IMR-90 (cell line): ENCODE measurements at regions not wholly inside any gene's neighbourhood (a gene's known extent, or its start where the extent isn't known, plus 50 kb on each side); places are given as distances from the start of the nearest gene placed in this dataset.

ENCODE experiments used
- ATAC-seq: fragments of 200-7000 bp; cut with Tn5 transposase; 2 replicates; pipeline ENCODE4 v1.9.1; 2020; ENCODE audit warnings: low read depth, mild to moderate bottlenecking, moderate library complexity
- BruUV-seq: library from RNA; stranded (reverse); fragments of 400-500 nt; replicated peaks from 2 replicates; lab custom pipeline; 2021; lab: Mats Ljungman, UMichigan
- CTCF ChIA-PET: fragments of 300-600 bp; formaldehyde crosslinking; extraction: SDS; loops from one replicate; lab custom pipeline; 2021; ENCODE audit warnings: antibody characterized with exemption; lab: Yijun Ruan, JAX
- POLR2A ChIA-PET: fragments of 300-600 bp; sonication (Branson Sonifier 250); formaldehyde crosslinking; loops from one replicate; lab custom pipeline; 2022; ENCODE audit warnings: antibody characterized with exemption; ENCODE audit not compliant: unreplicated experiment; lab: Charles Lee
- DNase-seq: peaks from one replicate; pipeline ENCODE4 v3.0.0; 2013
- H2AFZ ChIP-seq: replicated peaks from 2 replicates; pipeline ENCODE3; 2013; ENCODE audit warnings: low read length, mild to moderate bottlenecking; ENCODE audit not compliant: poor library complexity
- H2AK5ac ChIP-seq: 2 replicates; pipeline ENCODE4 v1.6.1; 2013; ENCODE audit warnings: low read depth, low read length, inconsistent platforms
- H2AK9ac ChIP-seq: replicated peaks from 2 replicates; pipeline ENCODE3; 2013; ENCODE audit warnings: mild to moderate bottlenecking, low read depth, low read length, moderate library complexity; ENCODE audit not compliant: poor library complexity
- H2BK120ac ChIP-seq: 2 replicates; pipeline ENCODE4 v1.6.1; 2013; ENCODE audit warnings: low read depth, low read length, inconsistent platforms
- H2BK15ac ChIP-seq: 3 replicates; pipeline ENCODE4 v1.6.1; 2013; ENCODE audit warnings: low read depth, low read length, inconsistent platforms
- H2BK20ac ChIP-seq: 2 replicates; pipeline ENCODE4 v1.6.1; 2013; ENCODE audit warnings: low read depth, mild to moderate bottlenecking, inconsistent platforms, low read length, moderate library complexity
- H2BK5ac ChIP-seq: 2 replicates; pipeline ENCODE4 v1.6.1; 2013; ENCODE audit warnings: mild to moderate bottlenecking, low read depth, low read length, inconsistent platforms; ENCODE audit not compliant: poor library complexity, severe bottlenecking
- H3K14ac ChIP-seq: replicated peaks from 2 replicates; pipeline ENCODE4 v1.6.1; 2013; ENCODE audit warnings: low read depth, low read length, inconsistent platforms
- H3K18ac ChIP-seq: 2 replicates; pipeline ENCODE4 v1.6.1; 2013; ENCODE audit warnings: low read depth, low read length, control low read depth
- H3K23ac ChIP-seq: 2 replicates; pipeline ENCODE4 v1.6.1; 2013; ENCODE audit warnings: low read depth, low read length, inconsistent platforms
- H3K27ac ChIP-seq: 2 replicates; pipeline ENCODE4 v1.5.1; 2013; ENCODE audit warnings: mild to moderate bottlenecking, control low read depth, low read length; ENCODE audit not compliant: insufficient read depth
- H3K27me3 ChIP-seq: 2 replicates; pipeline ENCODE4 v1.6.1; 2013; ENCODE audit warnings: low read length; ENCODE audit not compliant: control insufficient read depth, insufficient read depth
- H3K36me3 ChIP-seq: 2 replicates; pipeline ENCODE4 v1.6.1; 2013; ENCODE audit warnings: low read length, mixed read lengths; ENCODE audit not compliant: control insufficient read depth, insufficient read depth
- H3K4ac ChIP-seq: 2 replicates; pipeline ENCODE4 v1.6.1; 2013; ENCODE audit warnings: low read depth, low read length, inconsistent platforms
- H3K4me1 ChIP-seq: 2 replicates; pipeline ENCODE4 v1.6.1; 2013; ENCODE audit warnings: low read length, mixed read lengths; ENCODE audit not compliant: control insufficient read depth, insufficient read depth
- H3K4me2 ChIP-seq: 2 replicates; pipeline ENCODE4 v1.6.1; 2013; ENCODE audit warnings: low read depth, mild to moderate bottlenecking, control low read depth, low read length, moderate library complexity
- H3K4me3 ChIP-seq: 2 replicates; pipeline ENCODE4 v1.5.1; 2013; ENCODE audit warnings: low read depth, mild to moderate bottlenecking, control low read depth, low read length, moderate library complexity; ENCODE audit not compliant: insufficient read depth
- H3K56ac ChIP-seq: 2 replicates; pipeline ENCODE4 v1.6.1; 2013; ENCODE audit warnings: low read length, inconsistent platforms; ENCODE audit not compliant: insufficient read depth; ENCODE audit errors: extremely low read depth
- H3K79me1 ChIP-seq, 2 experiments: 2 replicates each; pipeline ENCODE4 v1.6.1; 2013; ENCODE audit warnings: low read length in 2 of 2, inconsistent platforms in 1 of 2, low read depth in 1 of 2
- H3K9ac ChIP-seq: 2 replicates; pipeline ENCODE4 v1.6.1; 2013; ENCODE audit warnings: low read depth, low read length, control low read depth
- H3K9me1 ChIP-seq: 2 replicates; pipeline ENCODE4 v1.6.1; 2013; ENCODE audit warnings: low read length, inconsistent platforms; ENCODE audit not compliant: insufficient read depth
- H3K9me3 ChIP-seq: 2 replicates; pipeline ENCODE4 v1.6.1; 2013; ENCODE audit warnings: low read length; ENCODE audit not compliant: control insufficient read depth, insufficient read depth
- H4K20me1 ChIP-seq: 2 replicates; pipeline ENCODE4 v1.6.1; 2013; ENCODE audit warnings: low read length, inconsistent platforms; ENCODE audit not compliant: insufficient read depth
- H4K5ac ChIP-seq: 2 replicates; pipeline ENCODE4 v1.6.1; 2013; ENCODE audit warnings: mild to moderate bottlenecking, low read depth, low read length, control low read depth
- H4K8ac ChIP-seq, 2 experiments: 2 replicates each; pipeline ENCODE4 v1.6.1; 2013; ENCODE audit warnings: low read depth in 2 of 2, low read length in 2 of 2, control low read depth in 1 of 2, inconsistent platforms in 1 of 2
- H4K91ac ChIP-seq: 2 replicates; pipeline ENCODE4 v1.6.1; 2013; ENCODE audit warnings: low read depth, low read length, inconsistent platforms; ENCODE audit not compliant: insufficient read depth
- BHLHE40 ChIP-seq: fragments of 150-350 bp; IDR thresholded peaks from 2 replicates; pipeline ENCODE4 v1.6.1; 2016; ENCODE audit warnings: mild to moderate bottlenecking, low read depth, low read length
- CTCF ChIP-seq: conservative IDR thresholded peaks from 2 replicates; pipeline ENCODE4 v1.5.1; 2012; ENCODE audit warnings: mild to moderate bottlenecking, low read depth, low read length, improper control_type of control experiment
- ELK1 ChIP-seq: fragments of 150-350 bp; IDR thresholded peaks from 2 replicates; pipeline ENCODE4 v1.6.1; 2016; ENCODE audit warnings: low read depth, mild to moderate bottlenecking, low read length, moderate library complexity, borderline replicate concordance
- FOS ChIP-seq: fragments of 150-350 bp; IDR thresholded peaks from 2 replicates; pipeline ENCODE4 v1.6.1; 2016; ENCODE audit warnings: low read depth, low read length
- MAFK ChIP-seq: IDR thresholded peaks from 2 replicates; pipeline ENCODE4 v1.6.1; 2012; ENCODE audit warnings: low read depth, low read length, improper control_type of control experiment
- MAZ ChIP-seq: IDR thresholded peaks from 2 replicates; pipeline ENCODE4 v1.6.1; 2012; ENCODE audit warnings: low read depth, mild to moderate bottlenecking, low read length, improper control_type of control experiment, moderate library complexity, borderline replicate concordance
- MXI1 ChIP-seq: IDR thresholded peaks from 2 replicates; pipeline ENCODE4 v1.6.1; 2012; ENCODE audit warnings: low read depth, mild to moderate bottlenecking, low read length, moderate library complexity, borderline replicate concordance
- RCOR1 ChIP-seq: IDR thresholded peaks from 2 replicates; pipeline ENCODE4 v1.6.1; 2012; ENCODE audit warnings: mild to moderate bottlenecking, low read length, improper control_type of control experiment; ENCODE audit not compliant: insufficient replicate concordance
- RFX5 ChIP-seq: IDR thresholded peaks from 2 replicates; pipeline ENCODE4 v1.8.0; 2012; ENCODE audit warnings: low read depth, mild to moderate bottlenecking, low read length, moderate library complexity
- SMC3 ChIP-seq: fragments of 150-350 bp; IDR thresholded peaks from 2 replicates; pipeline ENCODE4 v1.6.1; 2016; ENCODE audit warnings: low read depth, mild to moderate bottlenecking, antibody characterized with exemption, low read length, moderate library complexity
- WGBS, 2 experiments: methylation state at CpG; one replicate each; pipeline versions ENCODE4 v1.1.5 to v1.1.7; 2013; ENCODE audit warnings: missing lambda C conversion rate in 2 of 2; ENCODE audit not compliant: insufficient read length in 1 of 2; ENCODE audit errors: extremely low coverage in 2 of 2; 5-methylcytosine and 5-hydroxymethylcytosine counted together
- dilution Hi-C: fragments of 300-500 bp; cut with HindIII; formaldehyde crosslinking; loops from one replicate; pipeline ENCODE4 v1.14.3; 2018; ENCODE audit warnings: low sequenced_read_pairs; ENCODE audit not compliant: unreplicated experiment
- in situ Hi-C: fragments of 300-500 bp; cut with MboI; formaldehyde crosslinking; loops from 3 replicates; pipeline ENCODE4 v1.14.3; 2019; ENCODE audit warnings: low sequenced_read_pairs, inconsistent platforms, mixed read lengths
- intact Hi-C: fragments of 100-400 bp; cut with micrococcal nuclease; formaldehyde crosslinking; loops from 2 replicates; pipeline ENCODE4 v1.10.0; 2022
- TF ChIP-seq, protein P1 (sequence below): fragments of 150-350 bp; IDR thresholded peaks from 2 replicates; pipeline ENCODE4 v1.6.1; 2017; ENCODE audit warnings: mild to moderate bottlenecking, antibody characterized with exemption, low read length, low read depth

- no peak for TF ChIP-seq RCOR1
Observed at GRCh38 chr12:92085040-92085735, 60.5 kb downstream of the BTG1 start (continued).

DNA sequence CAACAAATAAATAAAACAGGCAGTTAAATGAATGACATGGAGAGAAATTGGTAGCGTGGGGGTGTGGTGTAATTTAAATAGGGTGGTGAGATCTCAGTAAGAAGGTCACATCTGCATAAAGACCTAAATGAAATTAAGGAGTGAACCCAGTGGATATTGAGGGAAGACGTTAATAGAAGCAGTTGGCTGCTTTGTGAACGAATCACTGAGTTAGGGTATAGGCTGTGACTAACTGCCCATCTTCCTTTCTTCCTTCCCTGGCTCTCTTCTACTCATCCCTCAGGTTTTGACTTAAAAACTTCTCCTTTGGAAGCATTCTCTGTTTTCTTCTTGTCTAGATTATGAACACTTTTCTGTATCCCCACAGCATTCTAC is 64.7 kb downstream of the BTG1 start:
- Histone ChIP-seq H2AK5ac (peak overlapping the region; percentile 12; the same call in 1 of the 2 replicates), H2BK120ac (peak overlapping the region; percentile 89), H2BK20ac (peak overlapping the region; percentile 86), H3K9me3 (no peaks in the 10 kb centered on the region), H3K79me1 (peaks cover 7 to 22% of the 10 kb centered on the region in 2 experiments; a peak in 2 of 4 replicates), H2BK5ac (peak overlapping the region; percentile 99), H3K27me3 (no peaks in the 10 kb centered on the region), H4K20me1 (no peaks in the 10 kb centered on the region), H3K9ac (peak overlapping the region; percentile 26; the same call in 1 of the 2 replicates), H3K56ac (0 out of 2 replicates have a peak overlapping the region, but pooled peaks have one; percentile 33), H3K18ac (peak overlapping the region; percentile 84), H4K5ac (peak overlapping the region; percentile 88; the same call in 1 of the 2 replicates), H2AFZ (no peak overlapping the region), H3K4me3 (no peak overlapping the region), H3K4ac (peak overlapping the region; percentile 17; the same call in 1 of the 2 replicates), H3K27ac (peak overlapping the region; percentile 69), H3K36me3 (no peaks in the 10 kb centered on the region), H2BK15ac (peak overlapping the region; percentile 45; the same call in 2 of the 3 replicates), H4K91ac (peak overlapping the region; percentile 40; the same call in 1 of the 2 replicates), H3K9me1 (peaks cover 17% of the 10 kb centered on the region), H3K14ac (peak overlapping the region; percentile 54; the same call in 1 of the 2 replicates), H2AK9ac (no peak overlapping the region), H3K4me2 (peak overlapping the region; percentile 65; the same call in 1 of the 2 replicates), H3K4me1 (peaks cover 21% of the 10 kb centered on the region), H3K23ac (no peak overlapping the region; the same call in 1 of the 2 replicates), H4K8ac (peak overlapping the region; percentile 4 to 59; a peak in 2 of 4 replicates)
- BruUV-seq: no TSS peak
- dilution Hi-C loops (no loop called here), in situ Hi-C loops (loop anchor here (5.0 kb wide), 1 partner anchor 51 kb away; no protein-coding TSS in a partner anchor), intact Hi-C loops (no loop called here)
- CTCF ChIA-PET: no interaction called here
- POLR2A ChIA-PET: no interaction called here
- DNase-seq: peak; percentile 44
- ATAC-seq: peak; percentile 18; the same call in 1 of the 2 replicates
- WGBS, 2 experiments: 100% methylated on average over 1 of the region's 3 CpGs; no CpG with 5 or more reads in 1 of the 2 experiments
- TF ChIP-seq MAFK (no peak), SMC3 (no peak), RFX5 (no peak), ELK1 (no peak), CTCF (no peak), MXI1 (no peak), BHLHE40 (no peak), FOS (no peak), MAZ (no peak)
- TF ChIP-seq, protein P1, sequence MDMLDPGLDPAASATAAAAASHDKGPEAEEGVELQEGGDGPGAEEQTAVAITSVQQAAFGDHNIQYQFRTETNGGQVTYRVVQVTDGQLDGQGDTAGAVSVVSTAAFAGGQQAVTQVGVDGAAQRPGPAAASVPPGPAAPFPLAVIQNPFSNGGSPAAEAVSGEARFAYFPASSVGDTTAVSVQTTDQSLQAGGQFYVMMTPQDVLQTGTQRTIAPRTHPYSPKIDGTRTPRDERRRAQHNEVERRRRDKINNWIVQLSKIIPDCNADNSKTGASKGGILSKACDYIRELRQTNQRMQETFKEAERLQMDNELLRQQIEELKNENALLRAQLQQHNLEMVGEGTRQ: no peak
